ENCODE measurements at regions not wholly inside any gene's neighbourhood (a gene's known extent, or its start where the extent isn't known, plus 50 kb on each side); places are given as distances from the start of the nearest gene placed in this dataset.
"Not testable (repeated sequence)": the region's sequence is repeated elsewhere in the genome, so short reads cannot be mapped to it uniquely, and the experiment has no call there.

DNA sequence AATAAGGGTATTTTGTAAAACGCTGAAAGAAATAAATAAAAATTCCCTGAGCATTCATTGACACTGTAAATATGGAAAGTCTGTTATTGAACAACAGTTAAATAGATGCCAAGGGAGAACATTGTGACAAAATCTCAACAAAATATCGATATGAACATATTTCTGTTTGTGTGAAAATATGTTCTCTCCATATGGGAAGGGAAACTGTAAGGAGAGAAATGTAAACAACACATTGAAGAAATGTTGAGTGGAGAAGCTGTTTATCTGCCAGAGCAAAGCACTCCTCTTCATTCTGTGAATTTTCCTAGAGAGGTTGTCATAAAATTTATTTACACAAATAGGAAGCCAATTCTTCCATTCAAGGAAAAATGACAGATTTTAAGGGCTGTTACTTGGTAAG is 57.1 kb upstream of the EOMES start:
- DNase-seq, result no peak

DNA sequence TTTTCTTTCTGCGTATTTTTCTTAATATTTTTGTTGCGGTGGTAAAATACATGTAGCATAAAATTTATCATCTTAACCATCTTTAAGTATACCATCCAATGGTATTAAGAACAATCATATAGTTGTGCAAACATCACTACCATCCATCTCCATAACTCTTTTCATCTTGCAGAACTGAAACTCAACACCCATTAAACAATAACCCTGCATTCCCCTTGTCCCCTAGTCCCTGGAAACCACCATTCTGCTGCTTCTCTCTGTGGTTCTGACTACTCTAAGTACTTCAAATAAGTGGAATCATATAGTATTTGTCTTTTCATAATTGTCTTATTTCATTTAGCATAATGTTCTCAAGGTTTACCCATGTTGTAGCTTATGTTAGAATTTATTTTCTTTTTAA is 67.3 kb upstream of the EOMES start:
- DNase-seq, result no peak

DNA sequence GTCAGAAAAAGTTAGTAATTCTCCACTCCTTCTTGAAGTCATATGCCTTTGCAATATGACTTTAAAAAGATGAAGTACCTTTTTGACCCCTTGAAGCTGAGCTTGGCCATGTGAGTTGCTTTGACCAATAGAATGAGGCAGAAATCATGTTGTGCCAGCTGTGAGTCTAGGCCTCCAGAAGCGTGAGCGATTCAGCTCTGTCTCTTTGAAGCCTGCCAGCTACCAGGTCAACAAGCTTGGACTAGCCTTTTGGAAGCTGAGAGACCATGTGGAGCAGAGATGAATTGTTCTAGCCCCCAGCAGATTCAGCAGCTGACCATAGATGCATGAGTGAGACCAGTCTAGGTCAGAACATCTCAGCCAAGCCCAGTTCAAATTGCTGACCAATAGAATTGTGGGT is 69.8 kb upstream of the EOMES start:
- peak in 2 of 14 donors; percentile 0 to 30 for DNase-seq

GRCh38 chr3:27792869-27793268 is 70.7 kb upstream of the EOMES start:
- peak in 3 of 14 donors; percentile 3 to 94 (median 23) for DNase-seq

DNA sequence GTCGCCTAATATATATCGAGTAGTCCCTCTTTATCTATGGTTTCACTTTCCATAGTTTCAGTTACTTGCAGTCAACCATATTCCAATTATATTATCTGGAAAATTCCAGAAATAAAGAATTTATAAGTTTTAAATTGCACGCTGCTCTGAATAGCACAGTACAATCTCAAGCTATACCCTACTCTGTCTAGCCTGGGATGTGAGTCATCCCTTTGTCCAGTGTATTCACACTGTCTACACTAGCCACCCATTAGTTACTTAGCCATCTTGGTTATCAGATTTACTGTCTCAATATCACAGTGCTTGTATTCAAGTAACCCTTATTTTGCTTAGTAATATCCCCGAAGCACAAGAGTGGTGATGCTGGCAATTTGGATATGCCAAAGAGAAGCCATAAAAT is 72.1 kb upstream of the EOMES start:
- no peak for DNase-seq

DNA sequence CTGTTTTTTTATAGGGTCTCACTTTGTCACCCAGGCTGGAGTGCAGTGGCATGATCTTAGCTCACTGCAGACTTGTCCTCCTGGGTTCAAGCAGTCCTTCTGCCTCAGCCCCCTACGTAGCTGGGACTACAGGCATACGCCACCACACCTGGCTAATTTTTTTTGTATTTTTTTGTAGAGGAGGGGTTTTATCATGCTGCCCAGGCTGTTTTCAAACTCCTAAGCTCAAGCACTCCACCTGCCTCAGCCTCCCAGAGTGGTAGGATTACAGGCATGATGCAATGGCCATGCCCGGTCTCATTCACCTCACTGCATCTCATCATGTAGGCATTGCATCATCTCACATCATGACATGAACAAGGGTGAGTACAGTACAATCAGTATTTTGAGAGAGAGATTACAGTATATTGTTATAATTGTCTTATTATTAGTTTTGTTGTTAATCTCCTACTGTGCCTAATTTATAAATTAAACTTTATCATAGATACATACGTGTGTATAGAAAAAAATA is 74.3 kb upstream of the EOMES start:
- DNase-seq, result no peak

DNA sequence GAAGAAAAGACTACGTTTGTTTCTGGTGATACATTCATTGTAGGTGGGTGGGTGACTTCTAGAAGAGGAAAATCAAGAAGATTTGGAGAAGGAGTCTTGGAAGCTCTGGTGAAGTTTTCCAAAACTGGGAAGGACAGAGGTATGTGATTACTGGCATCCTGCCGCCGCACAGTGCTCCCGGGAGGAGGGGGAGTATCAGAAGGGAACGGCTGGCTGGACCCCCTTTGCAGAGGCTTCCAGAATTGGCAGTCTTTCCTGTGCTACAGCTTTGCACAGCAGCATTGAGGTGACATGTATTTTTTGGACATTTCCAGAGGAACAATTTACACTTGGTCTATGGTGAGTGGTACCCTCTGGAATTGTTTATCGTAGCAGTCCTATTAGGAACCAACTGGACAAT is 75.7 kb upstream of the EOMES start:
- DNase-seq, result no peak

DNA sequence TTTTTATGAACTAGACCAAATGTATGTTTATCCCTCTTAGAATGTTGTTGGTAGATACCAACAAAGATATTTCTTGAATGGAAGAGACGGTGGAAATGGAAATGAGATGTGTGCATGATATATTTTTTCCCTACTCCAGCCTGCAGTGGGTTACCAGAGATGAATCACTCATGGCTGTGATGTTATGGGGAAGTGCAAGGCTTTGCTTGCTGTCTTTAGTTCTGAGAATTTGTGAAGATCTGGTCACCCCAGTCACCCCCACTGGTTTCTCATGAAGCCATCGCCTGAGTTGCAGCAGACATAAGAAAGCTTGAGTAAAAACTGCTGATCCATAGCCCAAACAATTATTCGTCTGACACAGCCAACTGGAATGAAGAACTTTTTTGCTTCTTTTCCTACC is 78.1 kb upstream of the EOMES start:
- DNase-seq, result no peak

- no peak for DNase-seq
Observed at GRCh38 chr3:27802425-27802824, 80.3 kb upstream of the EOMES start.

DNA sequence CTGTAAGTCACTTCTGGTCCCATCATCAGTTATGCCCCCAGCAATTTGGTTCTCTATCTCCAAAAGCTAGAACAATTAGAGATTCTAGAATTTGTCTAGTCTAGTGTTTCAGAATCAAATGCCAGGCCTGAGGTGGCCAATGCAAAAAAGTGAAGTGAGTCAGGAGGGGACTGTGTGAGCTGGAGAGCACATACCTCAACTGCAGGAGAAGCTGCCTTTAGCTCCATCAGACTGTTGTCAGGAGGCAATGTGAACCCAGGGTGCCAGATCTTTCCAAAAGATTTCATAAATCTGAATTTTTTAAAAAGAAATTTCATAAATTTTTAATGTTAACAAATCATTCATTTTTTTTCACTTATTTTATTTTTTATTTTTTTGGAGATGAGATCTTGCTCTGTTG is 80.7 kb upstream of the EOMES start:
- DNase-seq, result no peak

GRCh38 chr3:27805282-27805681 is 83.2 kb upstream of the EOMES start:
- no peak for DNase-seq

DNA sequence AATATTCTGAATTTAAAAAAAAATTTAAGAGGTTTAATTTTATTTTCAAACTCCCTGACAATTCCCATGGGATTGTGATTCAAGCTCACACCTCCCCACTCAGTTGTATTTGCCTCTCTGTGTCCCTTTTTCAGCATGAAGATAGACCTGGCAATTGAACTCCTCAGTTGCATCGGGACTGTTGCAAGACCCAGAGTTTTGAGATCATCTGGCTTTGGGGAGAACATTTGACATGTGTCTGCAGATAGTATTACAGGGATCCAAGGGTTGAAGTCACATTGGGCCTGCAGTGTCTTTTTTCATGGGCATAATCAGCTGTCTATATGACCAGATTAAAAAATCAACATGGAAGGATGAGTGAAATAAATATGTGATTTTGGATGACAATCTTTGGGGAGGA is 91.1 kb upstream of the EOMES start:
- DNase-seq, result no peak

DNA sequence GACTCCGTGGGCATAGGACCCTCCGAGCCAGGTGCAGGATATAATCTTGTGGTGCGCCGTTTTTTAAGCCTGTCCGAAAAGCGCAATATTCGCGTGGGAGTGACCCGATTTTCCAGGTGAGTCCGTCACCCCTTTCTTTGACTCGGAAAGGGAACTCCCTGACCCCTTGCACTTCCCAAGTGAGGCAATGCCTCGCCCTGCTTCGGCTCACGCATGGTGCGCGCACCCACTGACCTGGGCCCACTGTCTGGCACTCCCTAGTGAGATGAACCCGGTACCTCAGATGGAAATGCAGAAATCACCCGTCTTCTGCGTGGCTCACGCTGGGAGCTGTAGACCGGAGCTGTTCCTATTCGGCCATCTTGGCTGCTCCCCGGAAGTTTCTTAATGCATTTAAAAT is 99.5 kb upstream of the EOMES start:
- not testable (repeated sequence) for DNase-seq

DNA sequence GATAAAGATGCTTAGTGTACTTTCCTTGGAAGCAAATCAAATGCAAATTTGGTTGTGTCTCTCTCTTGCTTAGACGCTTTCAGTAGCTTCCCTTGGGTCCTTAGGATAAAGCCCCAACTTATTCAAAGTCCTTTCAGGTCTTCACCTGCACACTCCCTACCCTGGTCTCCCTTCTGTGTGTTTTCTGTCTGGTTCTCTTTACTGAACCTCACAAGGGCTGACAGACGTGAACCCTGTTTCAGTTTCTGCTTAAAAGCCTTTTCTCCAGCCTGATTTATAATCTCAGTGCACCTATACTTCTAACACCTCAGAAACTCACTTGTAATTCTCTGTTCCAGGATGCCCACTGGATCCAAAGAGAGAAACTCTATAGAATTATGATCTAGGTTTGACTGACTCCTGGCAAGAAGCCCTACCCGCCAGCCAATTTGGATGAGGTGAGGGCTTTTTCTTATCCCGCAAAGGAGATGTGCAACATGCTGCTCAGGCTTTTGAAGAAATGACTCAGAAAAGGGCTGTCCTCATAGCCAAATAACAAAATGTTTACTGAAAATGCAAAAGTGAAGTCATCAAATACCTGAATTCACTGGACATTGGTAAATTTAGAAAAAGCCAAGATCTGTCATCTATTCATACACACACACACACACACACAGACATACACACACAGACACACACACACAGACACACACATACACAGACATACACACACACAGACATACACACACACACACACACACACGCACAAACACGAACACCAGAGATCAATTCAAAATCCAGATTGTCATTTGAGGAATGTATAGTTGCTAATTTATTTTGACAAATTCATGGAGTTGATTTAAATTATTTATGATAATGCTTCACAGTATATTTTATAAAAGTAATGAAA is 102.4 kb upstream of the EOMES start:
- no peak for DNase-seq

GRCh38 chr3:27826448-27826847 is 104.3 kb upstream of the EOMES start:
- no peak for DNase-seq

GRCh38 chr3:27827041-27827440 is 104.9 kb upstream of the EOMES start:
- no peak for DNase-seq

GRCh38 chr3:27840807-27841594 is 118.9 kb upstream of the EOMES start:
- DNase-seq, result no peak

GRCh38 chr3:27844052-27844675 is 122.0 kb upstream of the EOMES start:
- no peak for DNase-seq

GRCh38 chr3:27847697-27848096 is 125.6 kb upstream of the EOMES start:
- no peak for DNase-seq

DNA sequence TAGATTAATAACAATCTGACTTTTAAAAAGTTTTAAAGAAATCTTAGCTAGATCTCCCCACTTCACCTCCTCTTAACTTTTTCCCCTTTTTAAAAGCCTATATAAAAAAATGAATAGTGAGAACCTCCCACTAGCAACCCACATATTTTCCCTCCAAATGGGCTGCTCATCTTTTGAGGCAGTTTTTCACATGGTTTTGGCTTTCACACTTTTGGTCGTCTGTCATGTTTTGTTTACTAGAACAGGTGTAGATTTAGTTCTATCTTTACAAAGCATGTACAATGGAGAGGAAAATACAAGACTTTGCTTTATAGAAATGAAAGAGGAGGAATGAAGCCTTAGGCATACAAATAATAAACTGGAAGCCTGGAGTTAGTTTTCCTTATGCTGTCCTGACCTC is 126.7 kb upstream of the EOMES start:
- DNase-seq, result no peak

- DNase-seq, result no peak
Observed at GRCh38 chr3:27859821-27860220, 137.7 kb upstream of the EOMES start.

DNA sequence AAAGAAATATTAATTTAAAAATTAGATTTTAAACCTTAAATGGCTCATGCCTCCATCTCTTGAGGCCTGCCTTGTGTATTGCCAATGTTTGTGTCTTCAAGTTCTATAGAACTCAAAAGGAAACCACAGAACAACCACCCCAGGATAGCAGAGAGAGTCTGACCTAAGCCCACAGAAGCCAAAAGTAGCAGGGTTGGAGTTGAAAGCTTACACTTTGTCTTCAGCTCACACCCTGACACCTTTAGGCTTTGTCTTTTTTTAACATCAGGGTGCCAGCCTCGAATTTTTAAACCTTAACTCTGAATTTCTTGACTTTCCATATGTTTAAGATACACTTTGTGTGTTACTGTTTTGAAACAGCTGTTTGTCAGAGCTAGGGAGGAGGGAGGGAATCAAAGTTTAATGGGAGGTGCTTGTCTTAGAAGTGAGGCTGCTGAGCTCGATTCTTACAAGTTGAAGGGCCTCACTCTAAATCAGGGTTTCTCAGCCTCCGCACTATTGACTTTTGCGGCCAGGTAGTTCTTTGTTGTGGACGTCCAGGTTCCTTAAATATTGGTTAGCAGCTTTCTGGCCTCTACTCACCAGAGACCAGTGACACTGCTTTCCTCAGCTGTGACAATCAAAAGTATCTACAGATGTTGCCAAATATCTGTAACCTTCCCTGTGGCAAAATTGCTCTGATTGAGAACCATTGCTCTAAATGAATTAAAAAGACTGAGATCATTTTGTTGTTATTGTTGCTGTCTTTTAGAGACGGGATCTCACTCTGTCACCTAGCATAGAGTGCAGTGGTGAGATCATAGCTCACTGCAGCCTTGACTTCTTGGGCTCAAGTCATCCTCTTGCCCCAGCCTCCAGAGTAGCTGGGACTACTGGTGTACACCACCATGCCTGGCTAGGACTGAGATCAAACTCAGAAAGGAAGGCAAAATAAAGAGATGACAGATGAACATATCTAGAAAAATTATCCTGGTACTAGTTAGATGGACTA is 139.2 kb upstream of the EOMES start:
- DNase-seq, result no peak
